Tibial nerve (tissue), 4 donors: ENCODE measurements at regions not wholly inside any gene's neighbourhood (a gene's known extent, or its start where the extent isn't known, plus 50 kb on each side); places are given as distances from the start of the nearest gene placed in this dataset.

Experiments
- DNase-seq, 2 donors: peaks; one replicate each; pipeline ENCODE4 v3.0.0-alpha.2; 2019; ENCODE audit warnings: low spot score in 2 of 2
- H3K27ac ChIP-seq, 4 donors: fragments of 200-600 bp; sonication (generic) in 3 of 4; one replicate each; pipeline ENCODE4 v1.5.1; 2017 to 2019; ENCODE audit warnings: mild to moderate bottlenecking in 1 of 4
- H3K27me3 ChIP-seq, 2 donors: fragments of 200-600 bp; sonication (generic) in 1 of 2; one replicate each; pipeline versions ENCODE4 v1.5.1 to v1.6.0; 2017 to 2019
- H3K36me3 ChIP-seq, 3 donors: fragments of 200-600 bp; sonication (generic); one replicate each; pipeline ENCODE4 v1.5.1; 2018 to 2019
- H3K4me1 ChIP-seq, 4 donors: fragments of 200-600 bp; sonication (generic) in 3 of 4; one replicate each; pipeline ENCODE4 v1.5.1; 2017 to 2019
- H3K4me3 ChIP-seq, 4 donors: fragments of 200-600 bp; sonication (generic) in 3 of 4; one replicate each; pipeline ENCODE4 v1.5.1; 2017 to 2019; ENCODE audit warnings: mild to moderate bottlenecking in 1 of 4, moderate library complexity in 1 of 4
- H3K9me3 ChIP-seq, 4 donors: fragments of 200-600 bp; sonication (generic) in 3 of 4; one replicate each; pipeline ENCODE4 v1.5.1; 2017 to 2019
- CTCF ChIP-seq, 5 experiments: fragments of 200-600 bp in 3 of 5; fragments of 450-650 bp in 2 of 5; sonication (generic) in 3 of 5; IDR thresholded peaks; one replicate each; pipeline ENCODE4 v1.5.1; 2016 to 2019; ENCODE audit warnings: antibody characterized with exemption in 5 of 5, mild to moderate bottlenecking in 3 of 5, moderate library complexity in 2 of 5
- EP300 ChIP-seq, 2 donors: sonication (generic); formaldehyde crosslinking; IDR thresholded peaks; one replicate each; pipeline ENCODE4 v1.6.1; 2017; ENCODE audit warnings: antibody characterized with exemption in 2 of 2, mild to moderate bottlenecking in 1 of 2
- POLR2A ChIP-seq, 2 donors: fragments of 450-650 bp; IDR thresholded peaks; one replicate each; pipeline ENCODE4 v1.6.1; 2017; ENCODE audit warnings: antibody characterized with exemption in 2 of 2, mild to moderate bottlenecking in 2 of 2, moderate library complexity in 2 of 2
- WGBS, 2 donors: methylation state at CpG; one replicate each; pipeline ENCODE4 v1.1.5; 2018; 5-methylcytosine and 5-hydroxymethylcytosine counted together

- WGBS, 2 donors: 72 to 85% methylated on average over 5 of the region's 5 CpGs
- Histone ChIP-seq H3K27ac (no peak overlapping the region), H3K4me1 (no peaks in the 10 kb centered on the region), H3K9me3 (peaks cover 0 to 6% (median 0%) of the 10 kb centered on the region in 4 donors), H3K27me3 (no peaks in the 10 kb centered on the region), H3K4me3 (no peak overlapping the region), H3K36me3 (no peaks in the 10 kb centered on the region)
- DNase-seq: no peak
- no peak for TF ChIP-seq EP300 (IDR thresholded peaks at IDR 0.05)
- no peak for TF ChIP-seq POLR2A (IDR thresholded peaks at IDR 0.05)
- TF ChIP-seq CTCF (IDR thresholded peaks at IDR 0.05): no peak
These were observed 225.3 kb upstream of the CDH4 start for GRCh38 chr20:61026731-61027130.

GRCh38 chr20:61027218-61027617, 224.8 kb upstream of the CDH4 start:
- no peak overlapping the region for H3K4me3 ChIP-seq
- peaks cover 0 to 6% (median 0%) of the 10 kb centered on the region in 4 donors for H3K9me3 ChIP-seq
- no peaks in the 10 kb centered on the region for H3K27me3 ChIP-seq
- no peak overlapping the region for H3K27ac ChIP-seq
- WGBS, 2 donors: 80% methylated on average over 4 of the region's 4 CpGs
- no peaks in the 10 kb centered on the region for H3K36me3 ChIP-seq
- H3K4me1 ChIP-seq: no peaks in the 10 kb centered on the region
- TF ChIP-seq EP300 (IDR thresholded peaks at IDR 0.05): no peak
- TF ChIP-seq CTCF (IDR thresholded peaks at IDR 0.05): no peak
- TF ChIP-seq POLR2A (IDR thresholded peaks at IDR 0.05): no peak
- no peak for DNase-seq

DNA sequence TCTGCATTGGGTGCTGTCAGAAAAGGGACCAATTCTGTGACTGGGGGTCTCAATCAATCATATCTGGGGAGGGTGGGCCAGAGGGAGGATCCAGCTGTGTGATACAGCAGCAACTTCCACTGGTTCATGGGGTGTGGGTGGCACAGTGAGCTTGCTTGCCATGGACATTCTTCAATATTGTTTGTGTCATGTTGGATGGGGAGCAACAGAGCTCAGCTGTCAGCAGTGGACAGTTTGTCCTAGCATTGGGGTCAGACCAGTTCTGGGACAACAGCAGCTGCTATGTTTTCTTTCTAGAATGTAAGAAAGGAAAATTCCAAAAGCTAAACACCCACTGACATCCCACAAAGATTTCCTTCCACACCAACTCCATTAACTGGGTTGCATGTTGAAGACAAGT, 221.9 kb upstream of the CDH4 start:
- TF ChIP-seq POLR2A (IDR thresholded peaks at IDR 0.05) (no peak), EP300 (IDR thresholded peaks at IDR 0.05) (peak in 1 of 2 donors; percentile 68), CTCF (IDR thresholded peaks at IDR 0.05) (no peak)
- no peaks in the 10 kb centered on the region for H3K27me3 ChIP-seq
- no peak overlapping the region for H3K4me3 ChIP-seq
- no peaks in the 10 kb centered on the region for H3K36me3 ChIP-seq
- H3K4me1 ChIP-seq: no peaks in the 10 kb centered on the region
- peaks cover 0 to 6% (median 0%) of the 10 kb centered on the region in 4 donors for H3K9me3 ChIP-seq
- peak overlapping the region in 1 of 4 donors; percentile 79 for H3K27ac ChIP-seq
- DNase-seq: no peak

- WGBS, 2 donors: 63 to 65% methylated on average over 10 of the region's 10 CpGs
These were observed 220.8 kb upstream of the CDH4 start for GRCh38 chr20:61031101-61031830.

More at GRCh38 chr20:61031101-61031830, 220.8 kb upstream of the CDH4 start:
- no peak for DNase-seq
- Histone ChIP-seq H3K4me1 (no peaks in the 10 kb centered on the region), H3K36me3 (no peaks in the 10 kb centered on the region), H3K27me3 (no peaks in the 10 kb centered on the region), H3K27ac (peak overlapping the region in 1 of 4 donors; percentile 79), H3K9me3 (peaks cover 0 to 6% (median 0%) of the 10 kb centered on the region in 4 donors), H3K4me3 (no peak overlapping the region)
- TF ChIP-seq POLR2A (IDR thresholded peaks at IDR 0.05) (no peak), CTCF (IDR thresholded peaks at IDR 0.05) (no peak), EP300 (IDR thresholded peaks at IDR 0.05) (no peak)
